Endothelial cell of umbilical vein (primary cell): ENCODE measurements at regions not wholly inside any gene's neighbourhood (a gene's known extent, or its start where the extent isn't known, plus 50 kb on each side); places are given as distances from the start of the nearest gene placed in this dataset.

Source experiments
- BruUV-seq: library from RNA; stranded (reverse); fragments of 400-500 nt; replicated peaks from 2 replicates; lab custom pipeline; 2021; lab: Mats Ljungman, UMichigan
- CTCF ChIA-PET: fragments of 300-600, 350-600 bp; sonication (Branson Sonifier 250); formaldehyde crosslinking; loops from one replicate; lab custom pipeline; 2021; ENCODE audit warnings: antibody characterized with exemption, inconsistent platforms; lab: Charles Lee
- POLR2A ChIA-PET: fragments of 300-600, 350-600 bp; sonication (Branson Sonifier 250); formaldehyde crosslinking; loops from one replicate; lab custom pipeline; 2021; ENCODE audit warnings: antibody characterized with exemption, inconsistent platforms; lab: Charles Lee
- DNase-seq: peaks from one replicate; pipeline ENCODE4 v3.0.0-alpha.2; 2011; ENCODE audit warnings: low read depth, low spot score
- FAIRE-seq: peaks from 2 replicates; lab custom pipeline; 2011; peaks lifted over from hg19 to GRCh38; lab: Jason Lieb, UNC
- H2AFZ ChIP-seq: 2 replicates; pipeline ENCODE4 v1.6.0; 2012; ENCODE audit warnings: low read depth, low read length, control low read depth, inconsistent platforms
- H3K27ac ChIP-seq: 2 replicates; pipeline ENCODE4 v1.5.1; 2011; ENCODE audit warnings: low read depth, mild to moderate bottlenecking, control low read depth, low read length, moderate library complexity; ENCODE audit not compliant: insufficient read depth
- H3K27me3 ChIP-seq, 2 experiments: 2 replicates each; pipeline versions ENCODE4 v1.6.0 to v1.6.1; 2011; ENCODE audit warnings: low read length in 2 of 2, mixed read lengths in 1 of 2; ENCODE audit not compliant: control insufficient read depth in 2 of 2, insufficient read depth in 2 of 2
- H3K36me3 ChIP-seq, 2 experiments: 2 replicates in 1 of 2; 3 replicates in 1 of 2; pipeline ENCODE4 v1.5.1; 2011; ENCODE audit warnings: low read length in 2 of 2, mild to moderate bottlenecking in 1 of 2, moderate library complexity in 1 of 2; ENCODE audit not compliant: control insufficient read depth in 2 of 2, insufficient read depth in 2 of 2; ENCODE audit errors: extremely low read depth in 1 of 2
- H3K4me1 ChIP-seq: 3 replicates; pipeline ENCODE4 v1.5.1; 2011; ENCODE audit warnings: mild to moderate bottlenecking, low read length; ENCODE audit not compliant: control insufficient read depth, insufficient read depth; ENCODE audit errors: extremely low read depth
- H3K4me2 ChIP-seq: 2 replicates; pipeline ENCODE4 v1.6.1; 2011; ENCODE audit warnings: low read length, control low read depth, mixed read lengths; ENCODE audit not compliant: insufficient read depth
- H3K4me3 ChIP-seq, 3 experiments: fragments of 200-600 bp in 1 of 3; sonication (generic), shearing (Covaris generic) in 1 of 3; replicated peaks in 1 of 3; 2 replicates each; pipeline ENCODE4 v1.5.1; 2011 to 2016; ENCODE audit warnings: control low read depth in 3 of 3, low read length in 3 of 3, mild to moderate bottlenecking in 2 of 3, inconsistent platforms in 1 of 3, low read depth in 1 of 3, moderate library complexity in 1 of 3; ENCODE audit not compliant: insufficient read depth in 1 of 3
- H3K79me2 ChIP-seq: 2 replicates; pipeline ENCODE4 v1.6.0; 2012; ENCODE audit warnings: low read length, inconsistent platforms; ENCODE audit not compliant: control insufficient read depth, insufficient read depth
- H3K9ac ChIP-seq: replicated peaks from 2 replicates; pipeline ENCODE3; 2011; ENCODE audit warnings: low read length, control low read depth; ENCODE audit not compliant: insufficient read depth; ENCODE audit errors: extremely low read depth
- H3K9me1 ChIP-seq: replicated peaks from 3 replicates; pipeline ENCODE4 v1.6.0; 2011; ENCODE audit warnings: mild to moderate bottlenecking, low read length; ENCODE audit not compliant: control insufficient read depth, insufficient read depth; ENCODE audit errors: extremely low read depth
- H3K9me3 ChIP-seq: replicated peaks from 2 replicates; pipeline ENCODE4 v1.5.1; 2012; ENCODE audit warnings: low read length, inconsistent platforms; ENCODE audit not compliant: control insufficient read depth, insufficient read depth
- H4K20me1 ChIP-seq: replicated peaks from 2 replicates; pipeline ENCODE3; 2011; ENCODE audit warnings: mild to moderate bottlenecking, low read length; ENCODE audit not compliant: control insufficient read depth, insufficient read depth; ENCODE audit errors: extremely low read depth
- CTCF ChIP-seq, 2 donors: IDR thresholded peaks; 1 replicate in 1 of 2; 2 replicates in 1 of 2; pipeline ENCODE4 v1.5.1; 2011; ENCODE audit warnings: low read length in 2 of 2, mild to moderate bottlenecking in 2 of 2, moderate library complexity in 2 of 2, control low read depth in 1 of 2, inconsistent platforms in 1 of 2, low read depth in 1 of 2; ENCODE audit not compliant: insufficient read depth in 1 of 2; ENCODE audit errors: extremely low read depth in 1 of 2
- EZH2 ChIP-seq: IDR thresholded peaks from 2 replicates; pipeline ENCODE4 v1.6.1; 2012; ENCODE audit warnings: borderline replicate concordance, low read depth, mild to moderate bottlenecking, moderate library complexity, low read length, inconsistent platforms; ENCODE audit not compliant: severe bottlenecking
- FOS ChIP-seq: IDR thresholded peaks from 2 replicates; pipeline ENCODE4 v1.6.1; 2011; ENCODE audit warnings: mild to moderate bottlenecking, low read length, moderate library complexity, borderline replicate concordance; ENCODE audit not compliant: insufficient read depth
- GATA2 ChIP-seq: IDR thresholded peaks from 2 replicates; pipeline ENCODE4 v1.7.0; 2011; ENCODE audit warnings: low read depth, mild to moderate bottlenecking, moderate library complexity, mixed read lengths, low read length; ENCODE audit not compliant: insufficient read length, insufficient read depth
- JUN ChIP-seq: IDR thresholded peaks from 2 replicates; pipeline ENCODE4 v1.6.1; 2011; ENCODE audit warnings: borderline replicate concordance, low read depth; ENCODE audit not compliant: insufficient read length, insufficient read depth
- MYC ChIP-seq: IDR thresholded peaks from one replicate; pipeline ENCODE4 v1.6.1; 2011; ENCODE audit warnings: mild to moderate bottlenecking, low read depth, low read length
- POLR2A ChIP-seq: IDR thresholded peaks from 2 replicates; pipeline ENCODE4 v1.6.1; 2012; ENCODE audit warnings: low read depth, mild to moderate bottlenecking, control low read depth, low read length
- POLR2AphosphoS5 ChIP-seq: IDR thresholded peaks from 2 replicates; pipeline ENCODE4 v1.6.1; 2012; ENCODE audit warnings: low read depth, mild to moderate bottlenecking, control low read depth, low read length, moderate library complexity; ENCODE audit not compliant: insufficient read depth
- dilution Hi-C: fragments of 300-500 bp; cut with MboI; formaldehyde crosslinking; loops from one replicate; pipeline ENCODE4 v1.15.0; 2019; ENCODE audit warnings: low sequenced_read_pairs; ENCODE audit not compliant: extremely low pct_ligation_motif_present
- intact Hi-C: fragments of 100-400 bp; cut with micrococcal nuclease; formaldehyde crosslinking; loops from one replicate; pipeline ENCODE4 v1.10.0; 2022
- TF ChIP-seq, protein P1 (sequence below): IDR thresholded peaks from 2 replicates; pipeline ENCODE4 v1.6.1; 2011; ENCODE audit not compliant: insufficient read depth, insufficient read length

DNA sequence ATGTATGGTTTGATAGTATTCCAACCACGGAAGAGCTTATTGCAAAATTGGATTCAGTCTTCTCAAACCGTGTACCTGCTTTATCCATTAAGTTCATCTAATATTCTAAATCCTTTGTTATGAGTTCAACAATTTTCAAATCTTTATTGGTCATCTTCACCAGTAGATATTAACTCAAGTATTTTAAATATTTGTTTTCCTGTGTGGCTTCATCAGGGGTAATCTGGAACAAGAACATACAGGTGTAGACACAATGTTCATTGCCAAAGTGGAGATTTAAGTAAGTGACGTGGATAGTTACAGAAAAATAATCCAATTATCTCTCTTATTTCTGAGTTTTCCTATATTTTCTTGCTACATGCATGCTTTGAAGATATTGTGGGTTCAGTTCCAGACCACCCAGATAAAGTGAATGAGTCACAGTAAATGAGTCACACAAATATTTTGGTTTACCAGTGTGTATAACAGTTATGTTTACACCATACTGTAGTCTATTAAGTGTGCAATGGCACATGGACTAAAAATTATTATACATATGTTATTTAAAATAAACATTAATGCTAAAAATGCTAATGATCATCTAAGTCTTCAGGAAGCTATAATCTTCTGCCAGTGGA is 429.0 kb upstream of the POT1 start:
- no peaks in the 10 kb centered on the region for H3K36me3 ChIP-seq
- dilution Hi-C loops = no loop called here
- H3K27ac ChIP-seq = no peak overlapping the region
- H3K9me1 ChIP-seq = no peaks in the 10 kb centered on the region
- H3K4me2 ChIP-seq = peak overlapping the region; percentile 24
- DNase-seq (peak; percentile 10), FAIRE-seq (no peak)
- BruUV-seq = no TSS peak
- no peaks in the 10 kb centered on the region for H3K9me3 ChIP-seq
- POLR2A ChIA-PET = no interaction called here
- no peak overlapping the region for H3K4me3 ChIP-seq
- no peak overlapping the region for H2AFZ ChIP-seq
- intact Hi-C loops = loop anchor here (5.0 to 10.0 kb wide), 5 partner anchors 34 to 1724 kb away; no protein-coding TSS in a partner anchor
- H3K79me2 ChIP-seq = no peaks in the 10 kb centered on the region
- no peaks in the 10 kb centered on the region for H3K27me3 ChIP-seq
- CTCF ChIA-PET = interaction anchor here (1.2 kb wide), 1 partner anchor 9 kb away, joined by 3 read pairs; no protein-coding TSS in a partner anchor
- no peak overlapping the region for H3K9ac ChIP-seq
- peaks cover 34% of the 10 kb centered on the region for H3K4me1 ChIP-seq
- H4K20me1 ChIP-seq = no peaks in the 10 kb centered on the region
- peak; percentile 37 for TF ChIP-seq JUN
- peak; percentile 63 for TF ChIP-seq FOS
- no peak for TF ChIP-seq EZH2

DNA sequence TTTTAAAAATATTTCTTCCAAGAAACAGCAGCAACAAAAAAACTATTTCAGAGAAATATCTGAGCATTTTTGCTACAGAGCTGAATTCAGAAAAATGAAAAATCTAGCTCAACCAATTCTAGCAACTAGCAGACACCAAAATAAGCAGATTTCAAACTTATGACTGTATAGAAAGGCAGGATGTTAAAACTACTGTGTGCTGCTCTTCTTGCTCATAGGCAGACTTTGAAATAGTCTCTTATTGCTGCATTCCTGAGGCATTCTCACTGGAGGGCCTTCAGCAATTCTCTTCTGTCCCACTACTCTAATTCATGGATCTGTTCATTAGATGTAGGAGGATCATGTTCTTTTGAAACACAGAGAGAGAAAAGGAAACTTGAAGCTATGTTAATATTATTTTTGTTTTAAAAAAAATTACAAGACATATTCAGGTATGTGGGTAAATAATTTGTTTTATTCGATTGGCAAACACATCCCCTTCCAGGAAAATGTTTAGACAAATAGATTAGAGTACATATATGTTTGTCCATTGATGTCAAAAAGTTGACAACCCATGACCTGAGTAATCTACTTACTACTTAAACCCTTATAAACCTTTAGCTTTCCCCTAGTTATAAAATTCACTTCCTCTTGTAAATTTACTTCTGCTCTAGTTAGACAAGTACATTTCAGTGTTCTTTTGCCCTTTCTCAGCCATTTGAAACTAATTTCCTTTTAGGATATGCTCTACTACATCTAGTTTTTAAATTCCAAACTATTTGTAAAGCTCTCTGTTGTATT is 428.2 kb upstream of the POT1 start:
- H3K27ac ChIP-seq = peak overlapping the region; percentile 11
- CTCF ChIA-PET = interaction anchor here (1.2 kb wide), 1 partner anchor 10 kb away, joined by 3 read pairs; no protein-coding TSS in a partner anchor
- dilution Hi-C loops = no loop called here

More for the DNA sequence above, 428.2 kb upstream of the POT1 start:
- Histone ChIP-seq H3K27me3 (no peaks in the 10 kb centered on the region), H3K9ac (no peak overlapping the region), H3K4me2 (no peak overlapping the region), H2AFZ (peak overlapping the region; percentile 44), H4K20me1 (no peaks in the 10 kb centered on the region), H3K36me3 (no peaks in the 10 kb centered on the region), H3K9me3 (no peaks in the 10 kb centered on the region), H3K4me3 (no peak overlapping the region), H3K4me1 (peaks cover 34% of the 10 kb centered on the region), H3K79me2 (no peaks in the 10 kb centered on the region), H3K9me1 (no peaks in the 10 kb centered on the region)
- TF ChIP-seq POLR2A (no peak), EZH2 (no peak), POLR2AphosphoS5 (no peak), JUN (no peak), FOS (no peak), MYC (no peak), GATA2 (no peak), CTCF (IDR thresholded peaks at IDR 0.05; ENCODE audit: extremely low read depth in 1 of 2, insufficient read depth in 1 of 2, low read depth in 1 of 2, low read length in 2 of 2) (no peak)
- TF ChIP-seq, protein P1, sequence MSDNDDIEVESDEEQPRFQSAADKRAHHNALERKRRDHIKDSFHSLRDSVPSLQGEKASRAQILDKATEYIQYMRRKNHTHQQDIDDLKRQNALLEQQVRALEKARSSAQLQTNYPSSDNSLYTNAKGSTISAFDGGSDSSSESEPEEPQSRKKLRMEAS = no peak
- FAIRE-seq (peak; percentile 37), DNase-seq (peak; percentile 32)
- no TSS peak for BruUV-seq
- POLR2A ChIA-PET = no interaction called here
- intact Hi-C loops = loop anchor here (2.0 to 10.0 kb wide), 6 partner anchors 34 to 1723 kb away; no protein-coding TSS in a partner anchor
